ENCODE measurements at regions not wholly inside any gene's neighbourhood (a gene's known extent, or its start where the extent isn't known, plus 50 kb on each side); places are given as distances from the start of the nearest gene placed in this dataset.

DNA sequence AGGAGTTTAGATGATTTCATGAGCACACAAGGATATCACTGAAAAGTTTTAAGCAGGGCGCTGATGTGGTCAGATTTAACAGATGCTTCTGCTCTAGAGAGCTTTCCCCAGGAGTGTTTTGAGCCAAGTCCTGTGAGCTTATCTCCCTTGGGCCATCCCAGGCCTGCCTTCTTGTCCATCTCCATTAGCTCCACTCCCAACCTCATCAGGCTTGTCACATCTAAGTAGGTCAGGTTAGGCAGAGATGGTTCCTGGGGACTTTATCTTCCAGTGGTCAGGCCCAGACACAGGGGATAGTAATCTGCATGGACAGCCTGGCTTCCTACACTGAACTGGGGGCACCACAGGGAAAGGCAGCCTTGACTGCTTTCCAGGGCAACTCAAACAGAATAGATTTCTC lies 145.4 kb upstream of the SRRM4 start:
- H2AFZ ChIP-seq (ENCODE audit: insufficient read depth, low read depth, low read length, poor library complexity, severe bottlenecking), result no peak overlapping the region
- no peak overlapping the region for H3K27ac ChIP-seq (ENCODE audit: low read length in 2 of 2)
- H3K9ac ChIP-seq (ENCODE audit: low read length), result no peak overlapping the region
- intact Hi-C loops (cut with micrococcal nuclease), result no loop called here
- no peaks in the 10 kb centered on the region for H3K9me3 ChIP-seq (ENCODE audit: control extremely low read depth in 1 of 3, control insufficient read depth in 2 of 3, insufficient read depth in 1 of 3, low read length in 2 of 3)
- no peak overlapping the region for H3K4me3 ChIP-seq (ENCODE audit: control extremely low read depth in 1 of 5, extremely low read depth in 1 of 5, insufficient read depth in 1 of 5, low read depth in 2 of 5, low read length in 4 of 5)
- H3K27me3 Mint-ChIP-seq, result peaks cover 8% of the 10 kb centered on the region
- no peaks in the 10 kb centered on the region for H3K4me1 Mint-ChIP-seq
- H3K36me3 ChIP-seq (replicated peaks in 1 of 2; ENCODE audit: control extremely low read depth in 1 of 2, control insufficient read depth in 1 of 2, extremely low read depth in 1 of 2, insufficient read depth in 2 of 2, low read length in 1 of 2), result no peaks in the 10 kb centered on the region
- TF ChIP-seq EZH2 (IDR thresholded peaks at IDR 0.05; ENCODE audit: borderline replicate concordance, insufficient read depth, low read depth, low read length, poor library complexity, severe bottlenecking), result no peak
- TF ChIP-seq, protein P1, sequence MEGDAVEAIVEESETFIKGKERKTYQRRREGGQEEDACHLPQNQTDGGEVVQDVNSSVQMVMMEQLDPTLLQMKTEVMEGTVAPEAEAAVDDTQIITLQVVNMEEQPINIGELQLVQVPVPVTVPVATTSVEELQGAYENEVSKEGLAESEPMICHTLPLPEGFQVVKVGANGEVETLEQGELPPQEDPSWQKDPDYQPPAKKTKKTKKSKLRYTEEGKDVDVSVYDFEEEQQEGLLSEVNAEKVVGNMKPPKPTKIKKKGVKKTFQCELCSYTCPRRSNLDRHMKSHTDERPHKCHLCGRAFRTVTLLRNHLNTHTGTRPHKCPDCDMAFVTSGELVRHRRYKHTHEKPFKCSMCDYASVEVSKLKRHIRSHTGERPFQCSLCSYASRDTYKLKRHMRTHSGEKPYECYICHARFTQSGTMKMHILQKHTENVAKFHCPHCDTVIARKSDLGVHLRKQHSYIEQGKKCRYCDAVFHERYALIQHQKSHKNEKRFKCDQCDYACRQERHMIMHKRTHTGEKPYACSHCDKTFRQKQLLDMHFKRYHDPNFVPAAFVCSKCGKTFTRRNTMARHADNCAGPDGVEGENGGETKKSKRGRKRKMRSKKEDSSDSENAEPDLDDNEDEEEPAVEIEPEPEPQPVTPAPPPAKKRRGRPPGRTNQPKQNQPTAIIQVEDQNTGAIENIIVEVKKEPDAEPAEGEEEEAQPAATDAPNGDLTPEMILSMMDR (IDR thresholded peaks at IDR 0.05), result no peak
- no peak overlapping the region for H3K4me3 Mint-ChIP-seq
- H3K4me1 ChIP-seq (ENCODE audit: control insufficient read depth in 2 of 2, insufficient read depth in 2 of 2, low read length in 2 of 2), result no peaks in the 10 kb centered on the region
- 100% methylated on average over 1 of the region's 1 CpG for WGBS (ENCODE audit: insufficient coverage)
- peaks cover 0 to 3% (median 0%) of the 10 kb centered on the region in 4 experiments for H3K27me3 ChIP-seq (replicated peaks in 1 of 4; ENCODE audit: control extremely low read depth in 1 of 4, control insufficient read depth in 3 of 4, insufficient read depth in 4 of 4, low read length in 3 of 4)
- peaks cover 2% of the 10 kb centered on the region for H3K9me3 Mint-ChIP-seq (ENCODE audit: insufficient read depth)
- ChIA-PET CTCF (no interaction called here), POLR2A (no interaction called here)
- no peaks in the 10 kb centered on the region for H4K20me1 ChIP-seq (ENCODE audit: control insufficient read depth, insufficient read depth, low read length, poor library complexity, severe bottlenecking)
- H3K4me2 ChIP-seq (replicated peaks; ENCODE audit: low read depth, low read length, poor library complexity, severe bottlenecking), result no peak overlapping the region
- no peaks in the 10 kb centered on the region for H3K79me2 ChIP-seq (ENCODE audit: control insufficient read depth, insufficient read depth, low read length)
- DNase-seq, result no peak
- ATAC-seq (ENCODE audit: low read depth), result no peak
- no peak overlapping the region for H3K27ac Mint-ChIP-seq

- Mint-ChIP-seq H3K4me3 (no peak overlapping the region), H3K27ac (no peak overlapping the region), H3K9me3 (ENCODE audit: insufficient read depth) (no peaks in the 10 kb centered on the region), H3K27me3 (peaks cover 4% of the 10 kb centered on the region), H3K4me1 (no peaks in the 10 kb centered on the region)
- no peak for ATAC-seq (ENCODE audit: low read depth)
- no peaks in the 10 kb centered on the region for H4K20me1 ChIP-seq (ENCODE audit: control insufficient read depth, insufficient read depth, low read length, poor library complexity, severe bottlenecking)
- H2AFZ ChIP-seq (ENCODE audit: insufficient read depth, low read depth, low read length, poor library complexity, severe bottlenecking), result no peak overlapping the region
- H3K4me3 ChIP-seq (ENCODE audit: control extremely low read depth in 1 of 5, extremely low read depth in 1 of 5, insufficient read depth in 1 of 5, low read depth in 2 of 5, low read length in 4 of 5), result no peak overlapping the region
- H3K9ac ChIP-seq (ENCODE audit: low read length), result no peak overlapping the region
- H3K27ac ChIP-seq (ENCODE audit: low read length in 2 of 2), result no peak overlapping the region
- no peak for DNase-seq
- CTCF ChIA-PET, result no interaction called here
- no peaks in the 10 kb centered on the region for H3K79me2 ChIP-seq (ENCODE audit: control insufficient read depth, insufficient read depth, low read length)
- H3K36me3 ChIP-seq (replicated peaks in 1 of 2; ENCODE audit: control extremely low read depth in 1 of 2, control insufficient read depth in 1 of 2, extremely low read depth in 1 of 2, insufficient read depth in 2 of 2, low read length in 1 of 2), result no peaks in the 10 kb centered on the region
- intact Hi-C loops (cut with micrococcal nuclease), result no loop called here
- peaks cover 0 to 15% (median 0%) of the 10 kb centered on the region in 3 donors for H3K9me3 ChIP-seq (ENCODE audit: control extremely low read depth in 1 of 3, control insufficient read depth in 2 of 3, insufficient read depth in 1 of 3, low read length in 2 of 3)
- H3K27me3 ChIP-seq (replicated peaks in 1 of 4; ENCODE audit: control extremely low read depth in 1 of 4, control insufficient read depth in 3 of 4, insufficient read depth in 4 of 4, low read length in 3 of 4), result no peaks in the 10 kb centered on the region
- H3K4me2 ChIP-seq (replicated peaks; ENCODE audit: low read depth, low read length, poor library complexity, severe bottlenecking), result no peak overlapping the region
- TF ChIP-seq, protein P1 (IDR thresholded peaks at IDR 0.05), result no peak
- no peak for TF ChIP-seq EZH2 (IDR thresholded peaks at IDR 0.05; ENCODE audit: borderline replicate concordance, insufficient read depth, low read depth, low read length, poor library complexity, severe bottlenecking)
- POLR2A ChIA-PET, result no interaction called here
- H3K4me1 ChIP-seq (ENCODE audit: control insufficient read depth in 2 of 2, insufficient read depth in 2 of 2, low read length in 2 of 2), result no peaks in the 10 kb centered on the region
Measured at GRCh38 chr12:118840399-118840798, 140.9 kb upstream of the SRRM4 start.
